ENCODE measurements at regions not wholly inside any gene's neighbourhood (a gene's known extent, or its start where the extent isn't known, plus 50 kb on each side); places are given as distances from the start of the nearest gene placed in this dataset.
"Not testable (repeated sequence)": the region's sequence is repeated elsewhere in the genome, so short reads cannot be mapped to it uniquely, and the experiment has no call there.

- H3K4me1 ChIP-seq (ENCODE audit: control insufficient read depth in 2 of 3, insufficient read depth in 2 of 3, low read depth in 1 of 3, low read length in 3 of 3), result no peaks in the 10 kb centered on the region
- no peak overlapping the region for H3K27ac ChIP-seq (ENCODE audit: low read depth in 2 of 2, low read length in 2 of 2)
- H3K9ac ChIP-seq (ENCODE audit: low read length in 3 of 3), result no peak overlapping the region
- no peak overlapping the region for H3K4me3 ChIP-seq (ENCODE audit: low read length in 3 of 3)
- peaks cover 0 to 17% (median 0%) of the 10 kb centered on the region in 3 donors for H3K9me3 ChIP-seq (ENCODE audit: control insufficient read depth in 2 of 3, insufficient read depth in 1 of 3, low read length in 3 of 3)
- H3K27me3 ChIP-seq (ENCODE audit: control insufficient read depth, insufficient read depth, low read length), result no peaks in the 10 kb centered on the region
- H3K36me3 ChIP-seq (ENCODE audit: control insufficient read depth in 2 of 3, insufficient read depth in 3 of 3, low read length in 3 of 3), result no peaks in the 10 kb centered on the region
- DNase-seq (no peak), FAIRE-seq (no peak)
- intact Hi-C loops (cut with DNase I), result no loop called here
- no peak for TF ChIP-seq CTCF (IDR thresholded peaks at IDR 0.05; ENCODE audit: borderline replicate concordance, extremely low read depth, insufficient read depth)
These were observed 159.7 kb downstream of the THBS2 start for GRCh38 chr6:169093770-169094551.

GRCh38 chr6:169093066-169093723 is 160.5 kb downstream of the THBS2 start:
- FAIRE-seq (no peak), DNase-seq (no peak)
- intact Hi-C loops (cut with DNase I), result no loop called here
- Histone ChIP-seq H3K9me3 (ENCODE audit: control insufficient read depth in 2 of 3, insufficient read depth in 1 of 3, low read length in 3 of 3) (peaks cover 0 to 17% (median 0%) of the 10 kb centered on the region in 3 donors), H3K9ac (ENCODE audit: low read length in 3 of 3) (no peak overlapping the region), H3K36me3 (ENCODE audit: control insufficient read depth in 2 of 3, insufficient read depth in 3 of 3, low read length in 3 of 3) (no peaks in the 10 kb centered on the region), H3K27me3 (ENCODE audit: control insufficient read depth, insufficient read depth, low read length) (no peaks in the 10 kb centered on the region), H3K4me1 (ENCODE audit: control insufficient read depth in 2 of 3, insufficient read depth in 2 of 3, low read depth in 1 of 3, low read length in 3 of 3) (no peaks in the 10 kb centered on the region), H3K4me3 (ENCODE audit: low read length in 3 of 3) (no peak overlapping the region), H3K27ac (ENCODE audit: low read depth in 2 of 2, low read length in 2 of 2) (no peak overlapping the region)
- TF ChIP-seq CTCF (IDR thresholded peaks at IDR 0.05; ENCODE audit: borderline replicate concordance, extremely low read depth, insufficient read depth), result no peak

GRCh38 chr6:169092375-169092774 is 161.3 kb downstream of the THBS2 start:
- no peaks in the 10 kb centered on the region for H3K27me3 ChIP-seq (ENCODE audit: control insufficient read depth, insufficient read depth, low read length)
- no peak overlapping the region for H3K4me3 ChIP-seq (ENCODE audit: low read length in 3 of 3)
- H3K4me1 ChIP-seq (ENCODE audit: control insufficient read depth in 2 of 3, insufficient read depth in 2 of 3, low read depth in 1 of 3, low read length in 3 of 3), result no peaks in the 10 kb centered on the region
- intact Hi-C loops (cut with DNase I), result no loop called here
- no peak overlapping the region for H3K27ac ChIP-seq (ENCODE audit: low read depth in 2 of 2, low read length in 2 of 2)
- no peaks in the 10 kb centered on the region for H3K36me3 ChIP-seq (ENCODE audit: control insufficient read depth in 2 of 3, insufficient read depth in 3 of 3, low read length in 3 of 3)
- no peak for FAIRE-seq
- H3K9me3 ChIP-seq (ENCODE audit: control insufficient read depth in 2 of 3, insufficient read depth in 1 of 3, low read length in 3 of 3), result peaks cover 0 to 17% (median 0%) of the 10 kb centered on the region in 3 donors
- H3K9ac ChIP-seq (ENCODE audit: low read length in 3 of 3), result no peak overlapping the region
- peak in 2 of 5 donors; percentile 63 to 74 for DNase-seq
- TF ChIP-seq CTCF (IDR thresholded peaks at IDR 0.05; ENCODE audit: borderline replicate concordance, extremely low read depth, insufficient read depth), result no peak

GRCh38 chr6:169090514-169091127 is 163.0 kb downstream of the THBS2 start:
- H3K27ac ChIP-seq (ENCODE audit: low read depth in 2 of 2, low read length in 2 of 2); FAIRE-seq; H3K36me3 ChIP-seq (ENCODE audit: control insufficient read depth in 2 of 3, insufficient read depth in 3 of 3, low read length in 3 of 3); H3K4me3 ChIP-seq (ENCODE audit: low read length in 3 of 3); intact Hi-C loops (cut with DNase I); H3K9ac ChIP-seq (ENCODE audit: low read length in 3 of 3); DNase-seq; H3K27me3 ChIP-seq (ENCODE audit: control insufficient read depth, insufficient read depth, low read length); H3K4me1 ChIP-seq (ENCODE audit: control insufficient read depth in 2 of 3, insufficient read depth in 2 of 3, low read depth in 1 of 3, low read length in 3 of 3): not testable (repeated sequence)
- H3K9me3 ChIP-seq (ENCODE audit: control insufficient read depth in 2 of 3, insufficient read depth in 1 of 3, low read length in 3 of 3), result peaks cover 0 to 17% (median 0%) of the 10 kb centered on the region in 3 donors
